PC-3 (cell line): ENCODE measurements at regions not wholly inside any gene's neighbourhood (a gene's known extent, or its start where the extent isn't known, plus 50 kb on each side); places are given as distances from the start of the nearest gene placed in this dataset.

Source experiments
- ATAC-seq: fragments of 200-7000 bp; cut with Tn5 transposase; 2 replicates; pipeline ENCODE4 v1.9.1; 2020; ENCODE audit warnings: mild to moderate bottlenecking, moderate library complexity
- BruUV-seq: library from RNA; stranded (reverse); fragments of 400-500 nt; replicated peaks from 2 replicates; lab custom pipeline; 2021; lab: Mats Ljungman, UMichigan
- CTCF ChIA-PET: fragments of 300-600 bp; sonication (Branson Sonifier 250); formaldehyde crosslinking; loops from one replicate; lab custom pipeline; 2022; ENCODE audit warnings: antibody characterized with exemption; lab: Charles Lee
- POLR2A ChIA-PET: fragments of 300-600 bp; sonication (Branson Sonifier 250); formaldehyde crosslinking; loops from one replicate; lab custom pipeline; 2022; ENCODE audit warnings: antibody characterized with exemption; ENCODE audit not compliant: unreplicated experiment; lab: Charles Lee
- DNase-seq: peaks from one replicate; pipeline ENCODE4 v3.0.0-alpha.2; 2015
- H2AFZ ChIP-seq: fragments of 300-600 bp; sonication (generic); 2 replicates; pipeline ENCODE4 v1.6.0; 2016; ENCODE audit warnings: antibody characterized with exemption, low read length
- H3F3A ChIP-seq: fragments of 300-600 bp; sonication (generic); one replicate; pipeline ENCODE4 v1.6.0; 2017; ENCODE audit warnings: antibody characterized with exemption, low read length, control low read depth, mild to moderate bottlenecking; ENCODE audit not compliant: unreplicated experiment
- H3K27ac ChIP-seq: fragments of 300-600 bp; sonication (generic); 2 replicates; pipeline ENCODE4 v1.5.1; 2016; ENCODE audit warnings: mild to moderate bottlenecking, low read length
- H3K27me3 ChIP-seq: fragments of 300-600 bp; sonication (generic); 2 replicates; pipeline ENCODE4 v1.6.1; 2016; ENCODE audit warnings: low read length, mixed read lengths
- H3K36me3 ChIP-seq: fragments of 300-600 bp; sonication (generic); 2 replicates; pipeline ENCODE4 v1.6.1; 2016; ENCODE audit warnings: low read depth, mixed run types, low read length, mixed read lengths
- H3K4me1 ChIP-seq: fragments of 300-600 bp; sonication (generic); 2 replicates; pipeline ENCODE4 v1.5.1; 2016; ENCODE audit warnings: low read length; ENCODE audit not compliant: insufficient read depth
- H3K4me2 ChIP-seq: fragments of 300-600 bp; sonication (generic); 2 replicates; pipeline ENCODE4 v1.6.0; 2016; ENCODE audit warnings: low read length
- H3K4me3 ChIP-seq: fragments of 300-600 bp; sonication (generic); 2 replicates; pipeline ENCODE4 v1.5.1; 2016; ENCODE audit warnings: mild to moderate bottlenecking, low read length, mixed read lengths
- H3K79me2 ChIP-seq: fragments of 300-600 bp; sonication (generic); 2 replicates; pipeline ENCODE4 v1.6.1; 2017; ENCODE audit warnings: low read length, mixed read lengths
- H3K9ac ChIP-seq: fragments of 300-600 bp; sonication (generic); 2 replicates; pipeline ENCODE4 v1.6.0; 2016; ENCODE audit warnings: mild to moderate bottlenecking, low read length
- H3K9me2 ChIP-seq: fragments of 300-600 bp; sonication (generic); replicated peaks from 2 replicates; pipeline ENCODE4 v1.6.1; 2016; ENCODE audit warnings: mixed run types, low read length, mixed read lengths
- H3K9me3 ChIP-seq: fragments of 300-600 bp; sonication (generic); 2 replicates; pipeline ENCODE4 v1.6.1; 2016; ENCODE audit warnings: low read length, mixed read lengths
- H4K20me1 ChIP-seq: fragments of 300-600 bp; sonication (generic); 2 replicates; pipeline ENCODE4 v1.6.1; 2016; ENCODE audit warnings: low read length, mixed read lengths
- CTCF ChIP-seq: fragments of 300-600 bp; sonication (generic); conservative IDR thresholded peaks from 2 replicates; pipeline ENCODE4 v1.5.1; 2017; ENCODE audit warnings: antibody characterized with exemption, low read depth, mild to moderate bottlenecking, low read length
- EZH2 ChIP-seq: fragments of 300-600 bp; sonication (generic); IDR thresholded peaks from one replicate; pipeline ENCODE4 v1.6.1; 2017; ENCODE audit warnings: antibody characterized with exemption, mild to moderate bottlenecking, low read length; ENCODE audit not compliant: unreplicated experiment
- EZH2phosphoT487 ChIP-seq: fragments of 300-600 bp; sonication (generic); IDR thresholded peaks from 2 replicates; pipeline ENCODE4 v1.6.1; 2018; ENCODE audit warnings: mild to moderate bottlenecking, antibody characterized with exemption, low read length, borderline replicate concordance
- intact Hi-C: fragments of 100-400 bp; cut with micrococcal nuclease; formaldehyde crosslinking; loops from 2 replicates; pipeline ENCODE4 v1.9.0; 2023

GRCh38 chr6:22892452-22892851, 323.1 kb downstream of the HDGFL1 start:
- Histone ChIP-seq H3K4me2 (peak overlapping the region; percentile 42), H2AFZ (peak overlapping the region; percentile 66), H3K4me1 (peaks cover 25% of the 10 kb centered on the region), H3K9ac (peak overlapping the region; percentile 46), H3F3A (no peaks in the 10 kb centered on the region), H3K36me3 (no peaks in the 10 kb centered on the region), H3K27ac (peak overlapping the region; percentile 90), H3K79me2 (no peaks in the 10 kb centered on the region), H3K9me3 (no peaks in the 10 kb centered on the region), H3K4me3 (no peak overlapping the region), H4K20me1 (no peaks in the 10 kb centered on the region), H3K27me3 (no peaks in the 10 kb centered on the region), H3K9me2 (no peaks in the 10 kb centered on the region)
- BruUV-seq = no TSS peak
- ChIA-PET CTCF (no interaction called here), POLR2A (interaction anchor here (0.6 to 0.7 kb wide), 2 partner anchors 39 to 532 kb away, joined by 3 to 6 read pairs; no protein-coding TSS in a partner anchor)
- DNase-seq = peak; percentile 91
- intact Hi-C loops = no loop called here
- peak; percentile 79 for ATAC-seq
- TF ChIP-seq CTCF = no peak
- TF ChIP-seq EZH2 = no peak
- TF ChIP-seq EZH2phosphoT487 = no peak

GRCh38 chr6:22896696-22897095, 327.3 kb downstream of the HDGFL1 start:
- intact Hi-C loops = no loop called here
- no peak for ATAC-seq
- H3F3A ChIP-seq = no peaks in the 10 kb centered on the region

GRCh38 chr6:22899426-22899825, 330.1 kb downstream of the HDGFL1 start:
- H3K9me2 ChIP-seq = no peaks in the 10 kb centered on the region
- H3K36me3 ChIP-seq = no peaks in the 10 kb centered on the region
- no peaks in the 10 kb centered on the region for H3K9me3 ChIP-seq
- H3K79me2 ChIP-seq = no peaks in the 10 kb centered on the region
- no peak for TF ChIP-seq CTCF
- no peak for TF ChIP-seq EZH2
- TF ChIP-seq EZH2phosphoT487 = no peak
- intact Hi-C loops = no loop called here
- no peak overlapping the region for H3K9ac ChIP-seq
- H3K4me2 ChIP-seq = no peak overlapping the region
- H3K4me3 ChIP-seq = no peak overlapping the region
- CTCF ChIA-PET = no interaction called here
- no peak for ATAC-seq
- H3K27ac ChIP-seq = no peak overlapping the region
- POLR2A ChIA-PET = no interaction called here
- DNase-seq = no peak
- H2AFZ ChIP-seq = no peak overlapping the region
- H3K27me3 ChIP-seq = no peaks in the 10 kb centered on the region
- H3K4me1 ChIP-seq = no peaks in the 10 kb centered on the region
- H4K20me1 ChIP-seq = no peaks in the 10 kb centered on the region
- BruUV-seq = no TSS peak
- H3F3A ChIP-seq = no peaks in the 10 kb centered on the region

More at GRCh38 chr6:22896696-22897095, 327.3 kb downstream of the HDGFL1 start:
- Histone ChIP-seq H3K4me2 (no peak overlapping the region), H3K9ac (no peak overlapping the region), H3K27me3 (no peaks in the 10 kb centered on the region), H3K4me3 (no peak overlapping the region), H3K4me1 (peaks cover 11% of the 10 kb centered on the region), H3K9me2 (no peaks in the 10 kb centered on the region), H2AFZ (no peak overlapping the region), H3K9me3 (no peaks in the 10 kb centered on the region), H3K27ac (no peak overlapping the region), H3K79me2 (no peaks in the 10 kb centered on the region), H3K36me3 (no peaks in the 10 kb centered on the region), H4K20me1 (no peaks in the 10 kb centered on the region)
- CTCF ChIA-PET = no interaction called here
- DNase-seq = no peak
- TF ChIP-seq EZH2phosphoT487 = no peak
- POLR2A ChIA-PET = no interaction called here
- BruUV-seq = no TSS peak
